RWPE1 (cell line): ENCODE measurements at regions not wholly inside any gene's neighbourhood (a gene's known extent, or its start where the extent isn't known, plus 50 kb on each side); places are given as distances from the start of the nearest gene placed in this dataset.
"Not testable (repeated sequence)": the region's sequence is repeated elsewhere in the genome, so short reads cannot be mapped to it uniquely, and the experiment has no call there.

Experiments
- CTCF ChIA-PET: fragments of 350-600 bp; sonication (Branson Sonifier 250); formaldehyde crosslinking; extraction: SDS; loops from one replicate; lab custom pipeline; 2021; lab: Yijun Ruan, JAX
- POLR2A ChIA-PET: fragments of 400-600 bp; formaldehyde crosslinking; extraction: SDS; loops from one replicate; lab custom pipeline; 2020; ENCODE audit warnings: antibody characterized with exemption; ENCODE audit not compliant: low non-redundant PET; lab: Yijun Ruan, JAX
- DNase-seq: peaks from one replicate; pipeline ENCODE4 v3.0.0; 2012; ENCODE audit warnings: low spot score
- H3K27ac ChIP-seq: fragments of 450-650 bp; 2 replicates; pipeline ENCODE4 v1.5.1; 2017
- TF ChIP-seq, protein P1 (sequence below): fragments of 450-650 bp; conservative IDR thresholded peaks from 2 replicates; pipeline ENCODE4 v1.5.1; 2017; ENCODE audit warnings: low read depth, mild to moderate bottlenecking

DNA sequence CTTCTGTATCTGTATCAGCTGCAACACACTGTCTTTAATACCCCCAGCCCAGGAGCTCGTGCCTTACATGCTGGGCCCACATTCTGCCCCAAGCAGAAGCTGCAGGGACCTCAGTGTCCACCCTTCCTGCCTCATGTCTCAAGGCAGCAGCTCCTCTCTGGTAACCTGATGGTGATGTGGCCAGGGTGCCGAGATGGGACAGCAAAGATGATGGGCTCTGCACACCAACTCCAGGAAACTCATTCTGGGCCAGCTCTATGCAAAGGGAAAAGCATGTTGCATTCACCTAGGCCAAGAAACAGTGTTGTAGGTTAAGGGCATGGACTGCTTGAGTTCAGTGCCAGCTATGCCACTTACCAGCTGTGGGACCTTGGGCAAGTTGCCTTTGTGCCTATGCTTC, 79.5 kb upstream of the PRR23C start:
- H3K27ac ChIP-seq: no peak overlapping the region
- POLR2A ChIA-PET: no interaction called here
- CTCF ChIA-PET: interaction anchor here (0.6 kb wide), 1 partner anchor 28 kb away, joined by 3 read pairs; no protein-coding TSS in a partner anchor
- TF ChIP-seq, protein P1, sequence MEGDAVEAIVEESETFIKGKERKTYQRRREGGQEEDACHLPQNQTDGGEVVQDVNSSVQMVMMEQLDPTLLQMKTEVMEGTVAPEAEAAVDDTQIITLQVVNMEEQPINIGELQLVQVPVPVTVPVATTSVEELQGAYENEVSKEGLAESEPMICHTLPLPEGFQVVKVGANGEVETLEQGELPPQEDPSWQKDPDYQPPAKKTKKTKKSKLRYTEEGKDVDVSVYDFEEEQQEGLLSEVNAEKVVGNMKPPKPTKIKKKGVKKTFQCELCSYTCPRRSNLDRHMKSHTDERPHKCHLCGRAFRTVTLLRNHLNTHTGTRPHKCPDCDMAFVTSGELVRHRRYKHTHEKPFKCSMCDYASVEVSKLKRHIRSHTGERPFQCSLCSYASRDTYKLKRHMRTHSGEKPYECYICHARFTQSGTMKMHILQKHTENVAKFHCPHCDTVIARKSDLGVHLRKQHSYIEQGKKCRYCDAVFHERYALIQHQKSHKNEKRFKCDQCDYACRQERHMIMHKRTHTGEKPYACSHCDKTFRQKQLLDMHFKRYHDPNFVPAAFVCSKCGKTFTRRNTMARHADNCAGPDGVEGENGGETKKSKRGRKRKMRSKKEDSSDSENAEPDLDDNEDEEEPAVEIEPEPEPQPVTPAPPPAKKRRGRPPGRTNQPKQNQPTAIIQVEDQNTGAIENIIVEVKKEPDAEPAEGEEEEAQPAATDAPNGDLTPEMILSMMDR: no peak
- no peak for DNase-seq

DNA sequence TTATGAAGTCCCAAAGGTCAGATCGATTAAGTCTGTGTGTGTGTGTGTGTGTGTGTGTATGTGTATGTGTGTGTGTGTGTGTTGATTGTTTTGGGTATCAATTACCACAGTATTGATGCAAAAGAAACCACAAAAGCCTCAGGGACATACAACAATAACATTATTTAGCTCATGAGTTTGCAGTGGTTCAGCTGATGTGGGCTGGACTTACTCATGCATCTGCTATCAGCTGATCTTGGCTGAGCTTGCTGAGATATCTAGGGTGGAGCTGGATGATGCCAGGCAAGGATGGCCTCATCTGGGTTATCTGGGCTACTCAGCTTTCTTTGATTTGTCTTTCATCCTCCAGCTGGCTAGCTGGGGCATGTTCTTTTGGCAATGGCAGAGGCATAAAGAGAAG, 82.4 kb upstream of the PRR23C start:
- no peak overlapping the region for H3K27ac ChIP-seq
- DNase-seq: peak; percentile 31
- TF ChIP-seq, protein P1: no peak
- CTCF ChIA-PET: interaction anchor here (0.6 to 0.9 kb wide), 3 partner anchors 15 to 227 kb away, joined by 3 to 6 read pairs (median 3); no protein-coding TSS in a partner anchor
- POLR2A ChIA-PET: no interaction called here

DNA sequence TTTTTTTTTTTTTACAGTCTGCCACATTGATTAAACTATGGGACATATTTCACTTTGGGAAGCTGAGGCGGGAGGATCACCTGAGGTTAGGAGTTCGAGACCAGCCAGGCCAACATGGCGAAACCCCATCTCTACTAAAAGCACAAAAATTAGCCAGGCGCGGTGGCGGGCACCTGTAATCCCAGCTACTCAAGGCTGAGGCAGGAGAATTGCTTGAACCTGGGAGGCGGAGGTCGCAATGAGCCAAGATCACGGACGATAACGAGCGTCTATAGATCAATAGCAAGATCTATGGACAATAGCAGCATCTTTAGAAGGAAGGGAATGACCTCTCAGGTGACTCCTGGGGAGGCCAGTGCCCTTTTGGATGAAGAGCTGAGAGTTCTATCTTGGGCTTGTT, 82.9 kb upstream of the PRR23C start:
- POLR2A ChIA-PET, DNase-seq, H3K27ac ChIP-seq: not testable (repeated sequence)
- CTCF ChIA-PET: interaction anchor here (0.6 kb wide), 2 partner anchors 16 to 99 kb away, joined by 3 to 6 read pairs; no protein-coding TSS in a partner anchor

DNA sequence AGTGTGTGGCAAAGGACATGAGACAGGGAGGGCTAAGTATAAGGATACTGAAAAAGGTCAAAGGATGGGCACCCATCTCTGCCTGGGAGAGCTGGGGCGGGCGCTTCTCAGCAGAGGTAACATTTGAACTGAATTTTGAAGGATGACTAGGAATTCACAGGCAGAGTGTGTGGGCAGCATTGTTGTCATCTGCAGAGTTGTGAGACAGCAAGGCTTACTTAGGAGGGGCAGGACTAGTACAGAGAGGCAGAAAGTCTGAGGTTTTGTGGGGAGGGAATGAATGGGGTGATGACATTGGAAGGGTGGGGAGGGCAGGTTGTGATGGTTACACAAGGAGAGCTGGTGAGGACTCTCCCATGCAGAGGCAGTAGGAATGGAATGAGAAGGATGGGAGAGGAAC, 84.1 kb upstream of the PRR23C start:
- DNase-seq: no peak
- POLR2A ChIA-PET: no interaction called here
- no peak overlapping the region for H3K27ac ChIP-seq
- TF ChIP-seq, protein P1: no peak
- CTCF ChIA-PET: interaction anchor here (0.5 to 0.6 kb wide), 2 partner anchors 88 to 994 kb away, joined by 3 read pairs; no protein-coding TSS in a partner anchor

DNA sequence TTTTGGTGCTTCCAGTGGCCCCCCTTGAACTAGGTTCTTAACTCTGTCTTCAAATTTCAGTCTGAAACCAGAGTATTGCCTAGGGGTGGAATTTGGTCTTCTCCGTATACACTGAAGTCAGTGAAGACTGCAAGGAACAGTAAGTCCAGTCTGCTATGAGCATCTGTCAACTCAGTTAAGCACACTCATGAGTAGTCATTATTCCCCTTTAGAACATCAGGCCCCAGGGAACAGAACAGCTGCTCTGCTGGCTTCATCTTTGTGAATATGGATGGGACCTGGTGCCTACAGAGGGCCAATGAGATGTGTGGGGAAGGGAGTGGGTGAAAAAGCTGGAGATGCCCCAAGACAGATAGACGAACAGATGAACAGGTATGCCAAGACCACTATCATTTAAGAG, 85.2 kb upstream of the PRR23C start:
- CTCF ChIA-PET: interaction anchor here (0.6 kb wide), 1 partner anchor 127 kb away, joined by 3 read pairs; no protein-coding TSS in a partner anchor
- POLR2A ChIA-PET: no interaction called here
- no peak for DNase-seq

DNA sequence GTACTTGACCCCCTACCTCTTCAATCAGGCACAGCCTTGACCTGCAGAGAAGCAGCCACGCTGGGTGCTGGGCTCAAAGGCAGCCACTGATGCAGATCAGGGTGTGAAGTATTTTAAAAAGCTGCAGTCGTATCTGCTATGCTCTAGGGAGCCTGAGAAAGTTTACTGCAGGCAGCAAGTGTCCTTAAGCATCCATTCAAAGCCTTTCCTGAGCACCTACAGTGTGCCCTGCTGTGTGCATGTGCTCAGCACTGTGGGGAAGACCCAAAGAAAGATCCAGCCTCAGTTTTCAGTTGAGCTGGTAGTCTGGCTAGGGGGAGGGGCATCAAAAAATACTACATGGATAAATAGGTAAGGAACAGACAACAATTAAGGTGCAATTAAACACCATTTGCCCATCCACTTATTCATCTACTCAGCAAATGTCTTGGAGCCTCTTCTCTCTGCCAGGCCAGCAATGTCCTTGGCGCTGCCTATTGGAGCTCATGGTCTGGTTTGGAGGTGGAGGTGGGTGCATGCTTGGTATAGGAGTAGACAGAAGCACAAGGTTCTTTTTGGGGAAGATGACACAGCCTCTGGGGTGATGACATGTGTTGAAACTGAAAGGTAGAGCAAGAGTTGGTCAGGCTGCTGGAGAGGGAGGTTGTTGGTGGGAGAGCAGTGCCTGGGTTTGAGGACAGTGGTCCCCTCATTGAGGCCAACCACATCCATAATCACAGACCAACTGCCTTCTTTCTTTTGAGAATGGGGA, 85.9 kb upstream of the PRR23C start:
- DNase-seq: no peak
- CTCF ChIA-PET: interaction anchor here (0.6 kb wide), 1 partner anchor 128 kb away, joined by 3 read pairs; no protein-coding TSS in a partner anchor
- POLR2A ChIA-PET: no interaction called here
- no peak overlapping the region for H3K27ac ChIP-seq
- TF ChIP-seq, protein P1: no peak

More for the DNA sequence above, 85.2 kb upstream of the PRR23C start:
- TF ChIP-seq, protein P1: no peak
- no peak overlapping the region for H3K27ac ChIP-seq

DNA sequence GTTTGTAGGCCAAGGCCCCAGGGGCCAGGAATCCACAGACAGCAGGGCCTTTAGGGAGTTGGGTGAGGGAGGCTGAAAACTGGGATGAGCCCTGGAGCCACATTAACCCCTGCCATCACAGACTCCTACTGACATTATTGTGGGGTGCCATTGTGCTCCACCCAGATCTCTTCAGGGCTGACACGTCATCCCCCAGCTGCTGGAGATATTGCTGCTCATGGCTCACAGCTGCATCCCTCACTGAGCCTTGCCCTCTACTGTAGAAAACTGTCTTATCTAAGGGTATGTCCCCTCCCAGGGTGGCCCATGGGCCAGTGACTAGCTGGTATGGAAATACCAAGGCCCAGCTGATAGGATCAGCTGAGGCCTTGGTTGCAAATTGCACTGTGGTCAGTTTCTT, 87.3 kb upstream of the PRR23C start:
- H3K27ac ChIP-seq: no peak overlapping the region
- TF ChIP-seq, protein P1: no peak
- ChIA-PET POLR2A (no interaction called here), CTCF (no interaction called here)
- no peak for DNase-seq
